Activated CD8-positive, alpha-beta T cell treated with anti-CD3 and anti-CD28 coated beads for 36 hours (primary cell): ENCODE measurements at regions not wholly inside any gene's neighbourhood (a gene's known extent, or its start where the extent isn't known, plus 50 kb on each side); places are given as distances from the start of the nearest gene placed in this dataset.
"Not testable (repeated sequence)": the region's sequence is repeated elsewhere in the genome, so short reads cannot be mapped to it uniquely, and the experiment has no call there.

Experiments used
- ATAC-seq: fragments of 200-7000 bp; cut with Tn5 transposase; one replicate; pipeline ENCODE4 v1.10.0; 2021; ENCODE audit warnings: mild to moderate bottlenecking, moderate library complexity
- CTCF ChIA-PET: fragments of 350-600 bp; sonication (Branson Sonifier 250); formaldehyde crosslinking; loops from one replicate; lab custom pipeline; 2021; ENCODE audit warnings: antibody characterized with exemption; lab: Charles Lee
- POLR2A ChIA-PET: fragments of 350-600 bp; sonication (Branson Sonifier 250); formaldehyde crosslinking; loops from one replicate; lab custom pipeline; 2021; ENCODE audit warnings: antibody characterized with exemption; lab: Charles Lee
- DNase-seq: peaks from one replicate; pipeline ENCODE4 v3.0.0-alpha.2; 2020
- H3K27ac Mint-ChIP-seq: one replicate; pipeline ENCODE4 v1.8.0; 2021; ENCODE audit warnings: mild to moderate bottlenecking, mixed read lengths
- H3K27me3 Mint-ChIP-seq: one replicate; pipeline ENCODE4 v1.8.0; 2021; ENCODE audit warnings: mixed read lengths
- H3K36me3 Mint-ChIP-seq: one replicate; pipeline ENCODE4 v1.8.0; 2021; ENCODE audit warnings: low read depth, mixed read lengths
- H3K4me1 Mint-ChIP-seq: one replicate; pipeline ENCODE4 v1.8.0; 2021; ENCODE audit warnings: low read depth, mixed read lengths
- H3K4me3 Mint-ChIP-seq: one replicate; pipeline ENCODE4 v1.8.0; 2021; ENCODE audit warnings: mild to moderate bottlenecking, moderate library complexity, mixed read lengths
- H3K9me3 Mint-ChIP-seq: one replicate; pipeline ENCODE4 v1.8.0; 2021; ENCODE audit warnings: mixed read lengths
- CTCF ChIP-seq: fragments of 200-600 bp; IDR thresholded peaks from one replicate; pipeline ENCODE4 v1.8.0; 2022; ENCODE audit warnings: antibody characterized with exemption, mild to moderate bottlenecking
- intact Hi-C: fragments of 100-400 bp; cut with micrococcal nuclease; formaldehyde crosslinking; loops from one replicate; pipeline ENCODE4 v1.10.0; 2022

GRCh38 chr16:52298769-52299168 is 248.2 kb downstream of the TOX3 start:
- POLR2A ChIA-PET: no interaction called here
- Mint-ChIP-seq H3K4me3 (no peak overlapping the region), H3K9me3 (no peaks in the 10 kb centered on the region), H3K27me3 (no peaks in the 10 kb centered on the region), H3K36me3 (no peaks in the 10 kb centered on the region), H3K4me1 (no peaks in the 10 kb centered on the region), H3K27ac (no peak overlapping the region)
- CTCF ChIA-PET: no interaction called here
- ATAC-seq: no peak
- TF ChIP-seq CTCF: no peak
- intact Hi-C loops: no loop called here
- DNase-seq: no peak

GRCh38 chr16:52296706-52297315 is 250.1 kb downstream of the TOX3 start:
- H3K4me3 Mint-ChIP-seq, H3K36me3 Mint-ChIP-seq, CTCF ChIA-PET, intact Hi-C loops, POLR2A ChIA-PET, ATAC-seq, H3K9me3 Mint-ChIP-seq, H3K27me3 Mint-ChIP-seq, H3K27ac Mint-ChIP-seq, H3K4me1 Mint-ChIP-seq, DNase-seq: not testable (repeated sequence)

GRCh38 chr16:52296076-52296475 is 250.9 kb downstream of the TOX3 start:
- intact Hi-C loops: no loop called here
- ATAC-seq (no peak), DNase-seq (no peak)
- TF ChIP-seq CTCF: no peak
- Mint-ChIP-seq H3K27ac (no peak overlapping the region), H3K4me1 (no peaks in the 10 kb centered on the region), H3K9me3 (no peaks in the 10 kb centered on the region), H3K27me3 (no peaks in the 10 kb centered on the region), H3K4me3 (no peak overlapping the region), H3K36me3 (no peaks in the 10 kb centered on the region)
- POLR2A ChIA-PET: no interaction called here
- CTCF ChIA-PET: no interaction called here

GRCh38 chr16:52294660-52295059 is 252.3 kb downstream of the TOX3 start:
- no peak overlapping the region for H3K27ac Mint-ChIP-seq
- POLR2A ChIA-PET: interaction anchor here (0.7 kb wide), 1 partner anchor 150 kb away, joined by 3 read pairs; no protein-coding TSS in a partner anchor

GRCh38 chr16:52293204-52293603 is 253.7 kb downstream of the TOX3 start:
- Mint-ChIP-seq H3K27me3 (no peaks in the 10 kb centered on the region), H3K4me3 (no peak overlapping the region), H3K36me3 (no peaks in the 10 kb centered on the region), H3K4me1 (no peaks in the 10 kb centered on the region), H3K9me3 (no peaks in the 10 kb centered on the region), H3K27ac (no peak overlapping the region)
- no peak for ATAC-seq
- TF ChIP-seq CTCF: no peak
- CTCF ChIA-PET: no interaction called here
- POLR2A ChIA-PET: no interaction called here
- no peak for DNase-seq
- intact Hi-C loops: no loop called here

More at GRCh38 chr16:52294660-52295059, 252.3 kb downstream of the TOX3 start:
- intact Hi-C loops: no loop called here
- TF ChIP-seq CTCF: no peak
- Mint-ChIP-seq H3K36me3 (no peaks in the 10 kb centered on the region), H3K9me3 (no peaks in the 10 kb centered on the region), H3K27me3 (no peaks in the 10 kb centered on the region), H3K4me3 (no peak overlapping the region), H3K4me1 (no peaks in the 10 kb centered on the region)
- CTCF ChIA-PET: no interaction called here
- DNase-seq (no peak), ATAC-seq (no peak)
